HG02610 (cell line): ENCODE measurements at regions not wholly inside any gene's neighbourhood (a gene's known extent, or its start where the extent isn't known, plus 50 kb on each side); places are given as distances from the start of the nearest gene placed in this dataset.

Experiments
- ATAC-seq: cut with Tn5 transposase; IDR thresholded peaks from one replicate; pipeline ENCODE4 v1.9.1; 2021; ENCODE audit warnings: mild to moderate bottlenecking, moderate library complexity; ENCODE audit not compliant: unreplicated experiment

DNA sequence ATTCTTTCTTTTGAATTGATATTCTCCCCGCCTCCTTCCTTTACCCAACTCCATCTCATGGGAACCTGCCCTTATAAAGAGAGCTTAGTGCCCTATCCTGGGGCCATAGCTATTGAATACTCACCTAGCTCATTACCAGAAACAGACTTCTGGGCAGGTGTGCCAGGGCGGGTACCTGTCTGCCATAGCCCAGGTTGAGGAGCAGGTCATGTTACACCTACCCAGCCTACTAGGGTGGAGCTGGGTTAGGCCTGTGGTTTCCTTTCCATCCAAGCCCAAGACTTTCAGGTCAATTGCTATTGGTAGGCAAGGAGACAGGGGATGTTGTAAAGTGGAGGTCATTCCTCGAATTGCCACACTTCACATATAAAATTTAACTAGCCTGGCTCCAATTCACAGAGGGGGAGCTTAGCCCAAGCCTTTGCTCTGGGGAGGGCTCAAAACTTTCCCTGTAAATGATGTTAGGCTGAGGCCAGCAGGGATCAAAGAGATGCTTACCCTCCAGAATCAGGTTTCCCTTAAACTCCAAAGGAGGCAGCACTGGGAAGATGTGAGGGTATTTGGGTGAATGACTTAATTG, 87.1 kb upstream of the IPO9 start:
- ATAC-seq, result no peak

GRCh38 chr1:201742476-201742875, 86.5 kb upstream of the IPO9 start:
- ATAC-seq, result no peak

- no peak for ATAC-seq
Observed at GRCh38 chr1:201742955-201743805, 85.8 kb upstream of the IPO9 start.

DNA sequence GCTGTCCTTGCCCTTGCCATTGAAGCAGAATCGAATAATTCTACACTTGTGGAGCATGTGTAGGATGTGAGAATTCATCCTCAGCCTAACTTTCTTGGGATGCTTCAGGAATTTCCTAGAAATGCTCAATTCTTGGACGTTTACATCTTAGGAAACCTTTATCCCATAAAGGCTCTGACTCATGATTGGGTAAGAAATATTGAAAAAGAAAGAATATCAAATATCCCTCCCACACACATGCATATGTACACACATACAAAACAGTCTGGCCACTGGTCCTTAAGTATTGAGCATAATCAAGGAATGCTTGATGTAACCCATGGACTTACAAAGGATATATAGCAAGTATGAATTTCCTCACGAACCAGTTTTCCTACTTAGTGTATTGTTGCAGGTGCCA, 83.9 kb upstream of the IPO9 start:
- ATAC-seq, result no peak

- no peak for ATAC-seq
Observed at GRCh38 chr1:201746156-201746555, 82.8 kb upstream of the IPO9 start.

DNA sequence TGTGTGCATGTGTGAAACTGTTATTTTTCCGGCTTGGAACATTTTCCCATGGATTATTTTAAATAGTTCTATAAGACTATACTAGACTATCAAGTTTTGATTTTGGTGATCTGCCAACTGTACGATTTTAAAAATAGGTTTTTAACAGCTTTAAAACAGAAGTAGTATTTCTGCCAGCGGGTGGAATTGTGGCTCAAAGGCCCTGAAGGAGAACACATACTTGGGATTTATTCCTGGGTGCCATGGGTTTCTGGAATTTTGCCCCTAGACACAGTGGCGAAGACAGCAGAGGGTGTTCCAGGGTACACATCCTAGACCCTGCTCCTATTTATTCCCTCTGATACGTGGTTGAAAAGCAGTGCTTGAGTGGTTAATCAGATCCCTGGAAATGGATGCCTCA, 81.7 kb upstream of the IPO9 start:
- no peak for ATAC-seq

DNA sequence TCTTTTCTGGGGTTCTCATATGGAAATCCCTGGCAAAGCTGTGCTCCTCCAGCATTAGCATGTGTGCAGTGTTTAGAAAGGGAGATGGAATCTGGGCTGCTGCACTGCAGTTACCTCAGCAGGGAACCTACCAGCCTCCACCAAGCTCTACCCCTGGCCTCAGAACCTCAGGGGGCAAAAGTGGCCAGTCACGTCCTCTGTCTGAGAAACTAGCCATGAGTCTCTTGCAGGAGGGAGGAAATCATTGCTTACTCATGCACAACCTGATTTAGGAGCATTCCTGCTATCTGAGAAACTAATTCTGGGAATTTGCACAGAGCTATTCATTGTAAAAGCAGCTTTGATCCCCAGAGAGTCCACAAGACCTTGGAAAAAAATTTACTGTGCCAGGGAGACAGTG, 80.6 kb upstream of the IPO9 start:
- no peak for ATAC-seq

DNA sequence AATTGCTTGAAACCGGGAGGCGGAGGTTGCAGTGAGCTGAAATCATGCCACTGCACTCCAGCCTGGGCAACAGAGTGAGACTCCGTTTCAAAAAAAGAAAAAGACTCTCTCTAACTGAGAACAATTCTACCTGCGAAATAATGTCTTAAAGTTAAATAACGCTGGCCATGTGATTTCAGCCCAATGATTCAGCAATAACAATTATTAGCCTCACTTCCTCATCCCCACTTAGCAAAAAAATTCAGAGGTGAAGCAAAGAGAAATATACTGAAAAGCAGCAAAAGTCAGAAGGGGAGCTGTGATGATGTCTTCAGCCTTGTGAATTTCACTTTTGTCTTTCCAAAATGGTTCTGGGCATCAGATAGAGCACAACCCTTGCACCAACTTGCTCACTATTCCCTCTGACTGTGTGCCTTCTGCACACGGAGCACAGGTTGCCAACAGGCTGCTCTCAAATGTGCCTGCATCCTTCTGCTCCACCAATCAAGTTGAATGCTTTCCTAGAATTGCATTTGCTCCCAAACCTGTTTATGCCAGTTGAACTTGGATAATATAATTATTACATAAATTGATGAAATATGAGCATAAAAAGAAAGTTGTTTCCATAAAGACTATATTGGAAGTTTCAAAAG, 79.8 kb upstream of the IPO9 start:
- no peak for ATAC-seq

- ATAC-seq, result no peak
Observed at GRCh38 chr1:201750120-201750519, 78.8 kb upstream of the IPO9 start.

GRCh38 chr1:201750934-201751333, 78.0 kb upstream of the IPO9 start:
- no peak for ATAC-seq

GRCh38 chr1:201751872-201752271, 77.1 kb upstream of the IPO9 start:
- ATAC-seq, result no peak

DNA sequence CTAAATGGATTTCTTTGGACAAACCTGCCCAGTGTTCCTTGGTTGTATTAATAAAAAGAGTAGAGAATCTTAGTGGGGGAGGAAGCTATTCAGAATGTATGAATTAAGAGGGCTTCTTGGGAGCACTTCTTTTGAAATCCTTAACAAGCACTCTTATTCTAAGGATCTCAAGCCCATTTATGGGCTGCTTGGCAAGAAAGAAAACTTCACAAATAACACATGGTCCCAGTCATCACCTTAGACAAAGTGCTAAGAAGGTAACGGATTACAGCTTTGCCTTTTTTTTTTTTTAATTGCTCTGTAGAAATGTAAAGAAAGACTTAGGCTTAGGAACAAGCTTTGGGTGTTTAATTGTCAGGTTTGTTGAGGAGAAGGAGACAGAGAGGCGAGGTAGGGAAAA, 76.6 kb upstream of the IPO9 start:
- no peak for ATAC-seq

- ATAC-seq, result no peak
Observed at GRCh38 chr1:201753492-201753891, 75.5 kb upstream of the IPO9 start.

- no peak for ATAC-seq
Observed at GRCh38 chr1:201754353-201754752, 74.6 kb upstream of the IPO9 start.

- no peak for ATAC-seq
Observed at GRCh38 chr1:201755200-201755599, 73.8 kb upstream of the IPO9 start.

GRCh38 chr1:201756406-201756805, 72.6 kb upstream of the IPO9 start:
- no peak for ATAC-seq

- ATAC-seq, result no peak
Observed at GRCh38 chr1:201758499-201759050, 70.4 kb upstream of the IPO9 start.

DNA sequence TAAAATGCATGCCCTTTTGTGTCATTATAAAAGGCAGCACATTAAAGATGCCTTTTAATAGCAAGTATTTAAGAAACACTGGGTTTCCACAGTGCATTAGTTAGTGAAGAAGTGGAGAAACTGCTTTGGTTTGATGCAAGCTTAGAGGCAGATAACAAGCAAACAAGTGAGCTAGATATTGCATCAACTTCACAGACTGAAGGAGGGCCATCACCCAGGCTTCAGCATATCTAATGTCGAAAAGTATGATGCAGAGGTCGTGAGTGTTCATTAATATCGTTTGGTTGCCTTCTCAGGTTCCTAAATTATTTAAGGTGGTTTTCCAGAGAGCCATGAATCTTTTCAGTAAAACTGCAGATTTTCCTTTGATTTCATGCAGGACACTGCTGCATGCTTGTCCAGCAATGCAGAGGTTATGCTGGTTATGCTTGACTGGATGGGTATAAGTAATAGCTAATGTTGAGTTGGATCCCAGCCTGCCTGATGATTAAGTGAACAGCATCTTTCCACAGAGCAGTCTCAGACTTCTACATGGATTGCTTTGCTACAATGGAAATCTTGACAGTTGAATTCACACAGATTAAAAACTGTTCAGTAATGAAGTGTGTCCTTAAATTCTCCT, 69.7 kb upstream of the IPO9 start:
- ATAC-seq, result no peak

DNA sequence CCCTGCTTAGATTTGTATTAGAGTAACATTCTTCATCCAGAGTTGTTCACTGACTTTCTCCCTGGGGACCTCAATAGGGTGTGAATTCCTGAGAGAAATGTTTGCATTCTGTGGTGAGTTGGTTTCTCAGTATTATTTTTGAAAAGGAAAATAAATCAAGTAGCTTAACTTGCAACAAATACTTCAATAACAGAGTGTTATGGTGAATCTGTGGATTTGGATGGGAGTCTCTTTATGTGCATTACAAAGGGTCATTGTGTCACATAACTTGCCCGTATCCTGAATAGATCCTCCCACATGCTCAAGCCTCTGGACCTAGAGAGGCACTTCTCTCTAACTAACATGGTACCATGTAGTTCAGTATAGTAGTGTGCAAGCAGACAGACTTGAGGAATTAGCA, 68.4 kb upstream of the IPO9 start:
- ATAC-seq, result no peak

GRCh38 chr1:201761178-201761577, 67.8 kb upstream of the IPO9 start:
- ATAC-seq, result no peak

GRCh38 chr1:201761871-201762270, 67.1 kb upstream of the IPO9 start:
- no peak for ATAC-seq
